Endometrial microvascular endothelial cells (primary cell): ENCODE measurements at regions not wholly inside any gene's neighbourhood (a gene's known extent, or its start where the extent isn't known, plus 50 kb on each side); places are given as distances from the start of the nearest gene placed in this dataset.

Experiments
- in situ Hi-C: cut with HindIII; loops from 2 replicates; pipeline ENCODE4 v1.10.0; 2017; ENCODE audit warnings: low sequenced_read_pairs, low pct_unique_long_range_greater_than_20kb; ENCODE audit errors: inconsistent ontology term

DNA sequence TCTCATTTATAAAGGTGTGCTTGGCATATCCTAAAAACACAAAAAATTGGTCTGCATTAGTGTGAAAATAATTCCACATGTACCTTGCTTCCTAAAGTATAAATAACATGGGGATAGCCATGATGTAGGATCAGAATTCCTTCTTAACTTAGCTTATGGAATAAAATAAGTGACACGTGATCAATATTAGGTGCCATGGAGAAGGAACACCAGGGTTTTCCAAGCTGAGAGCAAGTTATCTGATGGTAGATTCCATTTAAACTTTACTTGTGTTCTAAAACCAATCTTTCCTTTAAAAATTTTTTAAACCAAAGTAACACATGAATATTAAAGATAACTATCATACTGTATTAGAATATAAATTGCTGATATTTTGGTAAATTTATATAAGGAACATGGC, 300.5 kb downstream of the ZPLD1 start:
- in situ Hi-C loops: no loop called here

DNA sequence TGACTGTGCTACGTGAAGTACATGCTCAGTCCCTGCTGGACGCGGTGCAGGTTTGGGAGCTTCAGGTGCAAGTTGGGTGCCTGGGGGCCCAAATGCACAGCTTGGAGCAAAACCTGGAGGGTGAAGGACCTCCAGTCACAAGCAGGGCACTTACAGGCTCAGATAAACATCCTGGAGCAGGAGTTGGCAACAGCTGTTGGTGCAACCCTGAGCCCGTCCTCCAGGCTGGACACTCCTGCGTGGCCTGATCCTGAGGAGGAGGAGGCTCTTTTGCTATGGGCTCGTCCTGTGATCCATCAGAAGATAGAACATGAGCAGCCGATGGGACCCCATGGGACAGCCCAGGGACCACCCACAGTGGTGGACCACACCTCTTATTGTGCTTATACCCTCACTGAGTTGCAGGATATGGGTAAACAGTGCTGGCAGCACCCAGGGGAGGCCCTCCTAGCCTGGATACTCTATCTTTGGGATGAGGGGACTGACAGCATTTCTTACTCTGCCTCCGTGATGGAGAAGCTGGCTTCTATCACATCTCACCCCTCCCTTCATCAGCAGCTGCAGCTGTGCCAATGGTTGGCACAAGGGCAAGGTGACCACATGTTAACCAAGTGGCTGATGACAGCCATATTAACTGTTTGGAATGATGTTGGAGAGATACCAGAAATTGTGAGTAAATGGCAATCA, 301.6 kb downstream of the ZPLD1 start:
- in situ Hi-C loops: no loop called here

DNA sequence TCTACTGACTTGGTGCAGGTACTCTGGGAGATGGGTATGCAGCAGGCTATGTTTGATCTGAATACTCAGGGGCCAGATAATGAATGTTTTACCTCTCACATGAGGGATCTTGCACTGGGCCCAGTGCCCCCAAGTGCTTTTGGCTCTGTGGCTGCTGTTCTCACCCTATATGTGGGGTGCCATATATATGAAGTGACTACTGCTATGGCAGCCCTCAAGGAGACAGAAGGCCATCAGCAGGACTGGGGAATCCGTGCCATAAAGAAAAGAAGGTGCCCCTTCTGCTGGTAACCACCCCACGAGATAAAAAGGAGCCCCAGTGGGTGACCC, 302.1 kb downstream of the ZPLD1 start:
- in situ Hi-C loops: no loop called here

DNA sequence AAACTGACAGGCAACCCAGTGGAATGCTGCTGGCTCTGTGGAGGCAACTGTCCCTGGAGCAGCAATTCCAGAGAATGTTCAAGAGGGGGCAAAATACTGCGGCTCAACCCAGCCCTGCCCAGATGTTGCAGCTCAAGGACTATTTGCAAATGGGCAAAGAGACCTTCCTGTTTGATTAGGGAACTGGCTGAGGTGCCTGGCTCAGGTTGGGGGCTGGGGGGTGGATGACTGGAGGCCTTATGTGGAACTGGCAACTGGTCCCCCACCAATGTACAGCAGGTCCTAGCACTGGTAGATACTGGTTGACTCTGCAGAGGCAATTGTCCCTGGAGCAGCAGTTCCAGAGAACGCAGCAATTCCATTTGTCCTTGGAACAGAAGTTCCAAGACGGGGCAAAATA, 302.5 kb downstream of the ZPLD1 start:
- in situ Hi-C loops: no loop called here

DNA sequence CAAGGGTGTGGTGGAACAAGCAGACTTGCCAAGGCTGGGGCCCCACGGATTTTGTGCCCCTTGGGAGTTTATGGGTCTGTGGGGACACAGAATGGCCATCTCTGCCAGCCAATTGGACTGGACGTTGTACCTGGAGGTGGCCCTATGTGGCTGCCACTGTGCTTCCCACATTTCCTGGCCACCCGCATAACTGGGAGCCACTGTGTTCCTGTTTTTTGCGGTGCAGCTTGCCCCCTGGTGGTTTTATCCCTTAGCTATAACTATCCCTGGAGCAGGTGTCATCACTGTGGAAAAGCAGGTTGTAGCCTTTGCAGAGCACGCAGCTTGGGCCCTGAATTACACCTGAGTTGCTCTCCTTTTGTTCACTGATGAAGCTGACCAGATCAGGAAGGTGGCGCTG, 306.3 kb downstream of the ZPLD1 start:
- in situ Hi-C loops: no loop called here

DNA sequence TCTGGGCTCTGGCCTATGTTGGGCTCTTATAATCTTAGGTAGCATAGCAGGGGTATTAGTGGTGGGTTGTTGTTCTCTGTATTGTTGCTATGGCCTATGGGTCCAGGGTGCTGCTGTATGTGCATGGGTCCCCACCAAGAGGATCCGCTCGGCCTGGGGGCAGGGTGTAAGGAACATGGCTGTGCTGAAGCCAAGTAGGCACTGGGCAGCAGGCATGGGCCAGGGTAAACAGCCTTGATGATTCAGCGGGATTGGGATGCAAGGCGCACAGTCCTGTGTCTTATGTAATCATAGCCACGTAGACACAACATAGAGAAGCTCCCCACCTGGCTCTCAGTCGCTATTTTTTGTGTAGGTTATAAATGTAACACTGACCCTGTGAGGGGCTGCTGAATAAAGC, 306.9 kb downstream of the ZPLD1 start:
- in situ Hi-C loops: no loop called here

DNA sequence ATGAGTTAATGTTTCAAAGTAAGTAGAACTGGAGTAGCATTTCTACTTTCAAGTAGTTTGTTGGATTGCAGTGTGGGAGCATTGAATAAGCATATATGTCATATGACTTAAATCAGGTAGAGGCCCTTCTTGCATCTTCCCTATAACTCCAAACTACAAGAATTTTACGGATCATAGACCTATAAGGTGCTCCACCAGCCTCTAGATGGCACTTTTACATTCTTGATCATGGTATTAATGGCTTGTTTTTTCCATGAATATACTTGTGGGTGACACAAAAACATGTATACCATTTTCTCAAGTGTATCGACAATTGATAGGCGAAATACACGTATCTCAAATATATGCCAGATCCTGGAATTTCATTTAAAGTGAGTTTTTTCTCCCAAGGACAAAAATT, 311.1 kb downstream of the ZPLD1 start:
- in situ Hi-C loops: no loop called here

DNA sequence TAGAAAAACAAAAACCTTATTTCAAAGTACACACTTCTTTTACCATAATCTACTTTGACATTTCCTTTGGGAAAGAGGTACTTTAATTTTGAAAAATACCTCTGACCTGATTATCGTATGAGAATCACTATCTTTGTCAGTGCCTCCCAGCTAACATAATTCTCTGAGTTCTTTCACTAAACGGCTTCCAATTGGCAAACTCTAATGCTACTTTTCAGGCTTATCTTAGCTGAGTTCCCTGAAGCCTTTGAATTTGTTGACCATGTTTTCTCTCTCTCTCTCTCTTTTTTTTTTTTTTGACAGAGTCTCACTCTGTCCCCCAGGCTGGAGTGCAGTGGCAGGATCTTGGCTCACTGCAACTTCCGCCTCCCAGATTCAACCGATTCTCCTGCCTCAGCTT, 312.8 kb downstream of the ZPLD1 start:
- in situ Hi-C loops: no loop called here

DNA sequence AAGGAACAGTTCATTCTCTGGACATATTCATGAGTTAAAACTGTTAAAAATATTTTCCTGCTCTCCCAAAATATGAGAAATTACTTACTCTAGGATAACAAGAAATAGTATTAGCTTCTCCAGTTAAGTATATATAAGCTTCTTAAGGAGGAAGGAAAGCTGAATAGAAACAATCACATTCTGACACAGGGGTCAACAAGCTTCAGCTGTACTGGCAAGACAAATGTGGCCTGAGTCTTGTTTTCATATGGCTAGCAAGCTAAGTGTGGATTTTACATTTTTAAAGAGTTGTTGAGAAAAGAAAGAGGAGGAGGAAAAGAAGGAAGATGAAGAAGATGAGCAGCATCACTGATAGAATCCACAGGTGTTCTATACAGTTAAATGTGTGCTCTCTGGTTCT, 313.8 kb downstream of the ZPLD1 start:
- in situ Hi-C loops: no loop called here

DNA sequence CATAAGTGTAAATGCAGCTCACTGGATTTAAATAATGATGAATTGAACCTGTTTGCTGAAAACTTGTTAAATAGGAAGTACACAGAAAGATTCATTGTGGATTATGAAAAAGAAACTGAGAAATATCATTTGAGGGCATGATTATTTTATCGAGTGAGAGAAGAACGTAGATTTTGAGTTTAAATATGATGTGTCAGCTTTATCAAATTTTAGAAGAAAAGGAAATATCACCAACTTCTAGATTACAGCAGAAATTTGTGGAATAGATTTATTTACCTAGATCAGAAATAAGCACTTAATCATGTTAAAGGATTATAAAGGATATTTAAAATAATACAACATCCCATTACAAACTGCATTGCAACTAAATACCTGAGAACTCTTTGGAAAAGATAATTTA, 315.5 kb downstream of the ZPLD1 start:
- in situ Hi-C loops: no loop called here

DNA sequence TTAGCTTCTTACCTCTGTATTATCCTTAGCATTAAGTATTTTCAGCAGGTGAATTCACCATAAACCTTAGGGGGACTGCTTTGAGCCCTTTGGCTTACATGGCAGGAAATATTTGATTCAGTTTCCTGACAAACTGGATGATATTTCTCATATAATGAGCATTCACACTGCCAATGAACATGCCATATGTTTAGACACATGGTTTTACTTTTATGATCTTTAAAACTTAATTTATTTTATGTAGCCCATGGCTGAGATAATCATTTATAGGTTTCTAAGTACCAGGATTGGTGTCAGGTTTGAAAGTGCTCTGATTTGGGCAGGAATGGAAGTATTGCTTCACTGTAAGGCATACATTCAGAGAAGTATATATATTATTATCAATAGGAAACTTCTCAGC, 319.1 kb downstream of the ZPLD1 start:
- in situ Hi-C loops: no loop called here

DNA sequence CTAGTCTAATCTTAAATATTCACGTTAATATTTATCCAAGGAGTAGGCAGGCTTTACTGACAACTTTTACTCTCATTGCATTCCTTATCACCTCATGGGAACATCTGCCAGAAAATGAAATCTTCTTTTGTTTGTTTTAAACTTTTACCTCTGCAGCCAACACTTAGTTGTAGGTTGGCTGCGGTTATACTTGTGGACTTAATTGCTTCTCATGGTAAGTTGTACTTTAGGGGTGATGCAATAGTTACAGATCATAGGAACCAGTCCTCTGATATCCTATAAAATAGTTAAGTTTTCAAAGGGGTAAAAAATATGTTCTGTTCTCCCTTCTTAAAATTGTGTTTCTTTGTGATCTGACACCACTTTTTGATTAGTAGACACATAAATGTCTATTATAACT, 321.9 kb downstream of the ZPLD1 start:
- in situ Hi-C loops: no loop called here

DNA sequence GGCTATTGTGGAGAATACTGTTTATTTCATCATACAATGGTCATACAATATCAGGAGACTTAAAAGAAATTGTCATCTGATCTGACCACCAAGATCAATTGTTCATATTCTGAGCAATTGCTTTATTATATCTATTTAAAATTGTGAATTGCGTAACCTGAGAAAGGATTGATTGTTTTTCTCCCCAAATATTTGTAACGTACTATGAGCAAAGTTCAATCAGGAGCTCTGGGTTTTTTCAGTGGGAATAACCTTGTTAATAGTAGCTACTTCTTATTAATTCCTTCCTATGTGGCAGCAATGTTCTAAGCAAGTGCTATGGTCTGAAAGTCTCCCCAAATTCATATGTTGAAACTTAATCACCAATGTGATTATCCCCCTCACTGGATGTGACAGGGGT, 323.1 kb downstream of the ZPLD1 start:
- in situ Hi-C loops: no loop called here

DNA sequence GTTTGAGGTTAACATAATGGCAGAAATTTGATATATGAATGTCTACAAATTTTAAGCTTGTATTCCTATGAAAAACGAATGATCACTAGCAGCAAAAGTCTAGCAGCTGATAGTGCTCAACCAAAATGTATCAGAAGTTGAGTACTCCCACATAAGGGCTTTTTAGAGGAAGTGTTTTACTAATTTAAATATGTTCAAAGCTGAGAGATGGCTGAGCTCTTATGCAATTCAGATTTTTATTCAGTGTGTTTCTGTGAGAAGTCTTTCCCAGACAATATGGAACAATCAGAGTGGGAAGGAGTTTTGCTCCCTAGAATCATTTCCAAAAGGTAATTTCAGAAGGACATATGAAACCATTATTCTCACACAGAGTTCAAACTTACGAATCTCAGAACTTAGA, 327.0 kb downstream of the ZPLD1 start:
- in situ Hi-C loops: no loop called here

DNA sequence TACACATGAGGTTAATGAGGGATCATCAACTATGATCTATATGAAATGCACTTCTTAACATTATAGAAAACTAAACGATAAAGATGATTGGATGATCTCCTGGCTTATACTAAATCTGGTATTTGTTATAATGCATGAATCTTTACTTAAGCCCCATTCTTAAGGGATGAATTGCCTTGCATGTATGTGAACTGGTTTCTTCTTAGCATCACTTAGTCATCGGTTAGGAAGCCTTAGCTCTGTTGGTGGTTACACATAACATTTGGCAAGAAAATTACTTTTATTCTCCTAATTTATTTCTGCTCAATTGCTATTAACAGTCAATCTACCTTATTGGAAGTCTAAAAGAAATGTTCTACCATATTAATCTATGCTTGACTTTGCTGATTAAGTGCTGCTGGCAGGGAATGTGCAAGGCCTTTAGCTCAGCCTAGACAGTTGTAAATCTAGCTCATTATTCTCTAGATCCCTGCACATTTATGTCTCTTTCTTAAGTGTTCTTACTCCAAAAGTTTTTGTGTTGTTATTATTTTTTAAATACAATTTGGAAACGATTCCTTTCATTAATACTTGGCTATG, 356.0 kb downstream of the ZPLD1 start:
- in situ Hi-C loops: no loop called here

DNA sequence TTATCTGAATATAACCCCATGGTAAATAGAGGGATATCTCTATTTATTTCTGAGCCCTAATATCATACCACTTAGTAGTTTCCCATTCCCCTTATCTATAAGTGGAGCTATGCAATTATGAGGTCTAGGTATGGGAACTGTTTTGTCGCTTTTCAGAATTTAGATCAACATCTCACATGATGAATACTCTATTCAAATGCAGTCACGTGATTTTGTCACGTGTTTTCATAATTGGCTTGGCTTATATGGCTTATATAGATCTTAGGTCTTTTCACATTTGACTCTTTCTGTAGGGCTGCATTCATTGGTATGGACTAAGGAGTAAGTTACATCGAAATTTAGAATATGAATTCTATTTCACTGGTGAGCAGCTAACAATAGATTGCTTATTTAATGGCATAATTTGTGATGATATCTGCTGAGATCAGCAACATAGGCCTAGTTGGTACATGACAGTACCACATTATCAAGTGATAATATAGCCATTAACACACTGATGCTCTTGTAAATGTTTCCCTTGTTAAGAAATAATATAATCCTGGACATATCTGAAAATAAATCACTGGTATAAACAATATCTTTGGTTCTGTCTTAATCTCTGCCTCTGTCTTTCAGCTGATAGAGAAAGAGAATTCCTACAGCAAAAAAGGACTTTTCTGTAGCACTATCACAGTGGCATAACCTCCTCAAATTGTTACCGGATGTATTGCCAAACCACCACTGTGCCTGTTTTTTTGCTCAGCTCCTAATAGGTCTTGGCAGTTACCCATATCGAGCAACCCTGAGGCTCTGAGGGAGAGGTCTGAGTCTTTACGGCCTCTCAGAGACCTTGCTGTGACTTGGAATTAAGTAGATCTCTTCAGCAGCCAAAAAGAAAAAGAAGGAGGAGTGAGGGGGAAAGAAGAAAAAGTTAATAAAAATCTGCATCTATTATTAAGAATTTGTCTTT, 357.1 kb downstream of the ZPLD1 start:
- in situ Hi-C loops: no loop called here

DNA sequence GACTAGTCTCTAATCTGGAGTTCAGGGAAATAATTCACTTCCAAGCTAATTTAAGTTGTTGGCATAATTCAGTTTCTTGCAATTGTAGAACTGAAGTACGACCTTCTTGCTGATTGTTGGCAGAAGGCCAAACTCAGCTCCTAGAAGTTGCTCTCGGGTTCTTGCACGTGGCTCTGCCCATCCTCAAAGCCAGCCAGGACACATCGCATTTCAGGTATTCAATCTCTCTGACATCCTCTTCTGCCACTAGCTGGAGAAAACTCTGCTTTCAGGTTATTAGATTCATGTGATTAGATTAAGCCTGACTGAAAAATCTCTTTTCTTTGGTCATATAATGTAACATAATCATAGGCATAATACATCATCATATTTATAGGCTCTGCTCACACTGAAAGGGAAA, 362.0 kb downstream of the ZPLD1 start:
- in situ Hi-C loops: no loop called here

DNA sequence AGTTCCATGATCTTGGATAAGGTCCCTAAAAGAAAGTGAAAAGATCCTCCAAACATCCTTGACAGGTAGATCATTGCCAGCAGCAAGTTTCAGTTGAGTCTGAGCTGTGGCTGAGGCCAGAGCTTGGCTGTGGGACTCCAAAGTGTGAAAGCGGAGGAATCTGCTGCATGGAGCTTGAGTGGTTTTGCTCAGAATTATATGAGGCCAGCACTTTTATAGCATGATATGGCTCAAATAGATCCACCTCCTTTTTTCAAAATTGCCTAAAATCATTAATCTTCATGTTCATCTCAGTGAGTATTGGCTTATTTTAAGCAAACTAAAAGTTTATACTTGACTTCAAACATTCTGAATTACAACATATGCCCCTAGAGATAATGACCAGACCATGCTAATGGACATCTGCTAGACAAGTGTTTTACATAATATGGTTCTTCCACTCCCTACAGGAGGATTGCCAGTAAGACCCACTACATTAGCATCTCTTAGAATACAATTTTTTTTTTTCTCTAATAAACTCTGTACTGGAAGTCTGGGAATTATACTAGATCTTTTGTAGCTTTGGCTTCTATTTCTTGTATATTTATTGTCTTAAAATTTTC, 368.1 kb downstream of the ZPLD1 start:
- in situ Hi-C loops: no loop called here

DNA sequence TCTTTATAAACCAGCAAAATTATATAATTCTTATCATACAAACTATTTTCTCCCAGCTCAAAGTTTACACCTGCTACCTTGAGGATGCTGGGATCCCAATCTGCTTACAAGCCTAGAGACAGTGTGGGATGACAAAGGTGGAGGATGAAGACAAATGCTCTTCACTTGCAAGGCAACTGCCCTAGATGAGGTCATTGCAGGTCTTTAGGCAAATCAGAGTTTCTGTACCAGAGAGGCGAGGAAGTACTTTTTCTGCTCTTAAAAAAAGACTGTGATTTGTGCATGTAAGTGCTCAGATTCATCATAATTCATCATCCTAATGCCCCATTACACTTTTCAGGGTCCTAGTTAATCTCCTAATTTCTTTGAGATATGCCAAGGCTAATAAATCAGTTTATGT, 376.1 kb downstream of the ZPLD1 start:
- in situ Hi-C loops: no loop called here

DNA sequence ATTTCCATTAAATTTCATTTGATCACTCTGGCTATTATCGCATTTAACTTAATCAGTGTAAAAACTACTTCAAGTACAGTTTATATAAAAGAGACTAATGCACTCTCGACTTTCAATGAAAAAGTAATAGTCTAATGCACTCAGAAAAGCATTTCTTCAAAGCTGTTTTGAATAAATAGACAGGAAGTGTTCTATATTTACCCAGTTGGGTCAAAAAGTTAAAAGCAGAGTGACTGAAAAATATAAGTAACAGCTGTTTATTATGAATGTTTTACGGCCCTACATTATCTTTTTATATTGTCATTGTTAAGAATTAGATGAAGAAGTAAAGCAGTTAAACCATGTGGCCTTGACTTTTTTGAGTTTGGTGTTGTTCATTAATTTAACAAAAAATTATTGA, 391.8 kb downstream of the ZPLD1 start:
- in situ Hi-C loops: no loop called here
